H1 (cell line): ENCODE measurements at regions not wholly inside any gene's neighbourhood (a gene's known extent, or its start where the extent isn't known, plus 50 kb on each side); places are given as distances from the start of the nearest gene placed in this dataset.

Experiments used
- BCL11A ChIP-seq, 2 experiments: IDR thresholded peaks; one replicate each; pipeline ENCODE4 v1.6.1; 2011; ENCODE audit warnings: low read depth in 2 of 2, low read length in 2 of 2, mild to moderate bottlenecking in 2 of 2
- CBX5 ChIP-seq: fragments of 300-800, 300-1000 bp; sonication (generic); IDR thresholded peaks from 2 replicates; pipeline ENCODE4 v1.7.1; 2016; ENCODE audit warnings: antibody characterized with exemption, low read length, low read depth
- CHD2 ChIP-seq: IDR thresholded peaks from 2 replicates; pipeline ENCODE4 v1.6.1; 2012; ENCODE audit warnings: low read length, improper control_type of control experiment
- EZH2 ChIP-seq: fragments of 200-600 bp; sonication (generic); IDR thresholded peaks from 2 replicates; pipeline ENCODE4 v1.7.1; 2012; ENCODE audit warnings: low read depth, mild to moderate bottlenecking, moderate library complexity, low read length, inconsistent platforms; ENCODE audit not compliant: severe bottlenecking
- GTF2F1 ChIP-seq: IDR thresholded peaks from 2 replicates; pipeline ENCODE4 v1.6.1; 2012; ENCODE audit warnings: low read depth, low read length, improper control_type of control experiment, borderline replicate concordance
- POLR2A ChIP-seq, 2 experiments: IDR thresholded peaks; 1 replicate in 1 of 2; 2 replicates in 1 of 2; pipeline ENCODE4 v1.6.1; 2011; ENCODE audit warnings: low read depth in 2 of 2, low read length in 2 of 2, mild to moderate bottlenecking in 2 of 2; ENCODE audit errors: control extremely low read depth in 1 of 2
- POLR2AphosphoS5 ChIP-seq: IDR thresholded peaks from 2 replicates; pipeline ENCODE4 v1.6.1; 2011; ENCODE audit warnings: low read depth, low read length
- POU5F1 ChIP-seq: IDR thresholded peaks from 2 replicates; pipeline ENCODE4 v1.6.1; 2011; ENCODE audit warnings: low read depth, mild to moderate bottlenecking, low read length, moderate library complexity
- RFX5 ChIP-seq: IDR thresholded peaks from 2 replicates; pipeline ENCODE4 v1.6.1; 2011; ENCODE audit warnings: low read depth, low read length, improper control_type of control experiment, borderline replicate concordance
- SIN3A ChIP-seq, 2 experiments: IDR thresholded peaks in 1 of 2; conservative IDR thresholded peaks in 1 of 2; 2 replicates each; pipeline ENCODE4 v1.6.1; 2011 to 2012; ENCODE audit warnings: low read length in 2 of 2, improper control_type of control experiment in 1 of 2, low read depth in 1 of 2, mild to moderate bottlenecking in 1 of 2
- TAF1 ChIP-seq: IDR thresholded peaks from 2 replicates; pipeline ENCODE4 v1.6.1; 2011; ENCODE audit warnings: mild to moderate bottlenecking, low read depth, low read length
- TF ChIP-seq, protein P1 (sequence below): IDR thresholded peaks from 2 replicates; pipeline ENCODE4 v1.6.1; 2012; ENCODE audit warnings: inconsistent platforms
- TF ChIP-seq, protein P2 (sequence below), 3 experiments: IDR thresholded peaks; 1 replicate in 2 of 3; 2 replicates in 1 of 3; pipeline versions ENCODE4 v1.5.1 to v1.6.1; 2011; ENCODE audit warnings: low read length in 3 of 3, mild to moderate bottlenecking in 3 of 3, inconsistent platforms in 2 of 3, low read depth in 1 of 3, moderate library complexity in 1 of 3; ENCODE audit not compliant: insufficient read depth in 1 of 3; ENCODE audit errors: control extremely low read depth in 1 of 3

DNA sequence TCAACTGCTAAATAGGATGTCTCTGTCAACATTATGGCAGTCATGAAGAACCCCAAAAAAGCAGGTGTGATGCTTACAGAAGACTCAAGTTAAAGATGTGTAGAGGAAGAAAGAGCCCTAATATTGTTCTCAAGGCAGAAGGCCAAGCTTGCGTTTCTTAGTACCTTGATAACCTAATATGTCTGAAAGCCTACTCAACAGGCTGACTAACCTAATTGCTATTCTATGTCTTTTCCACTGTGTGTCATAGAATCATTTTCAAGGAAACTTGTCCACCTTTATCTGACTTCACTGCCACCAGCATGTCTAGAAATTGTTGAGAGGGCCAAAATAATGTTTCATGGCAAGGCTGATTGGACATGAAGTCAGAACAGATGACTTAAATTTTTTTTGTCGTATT is 373.2 kb downstream of the BTG1 start:
- TF ChIP-seq POLR2A (IDR thresholded peaks at IDR 0.05; ENCODE audit: control extremely low read depth in 1 of 2, low read depth in 2 of 2, low read length in 2 of 2), result no peak
- no peak for TF ChIP-seq EZH2
- TF ChIP-seq, protein P1, sequence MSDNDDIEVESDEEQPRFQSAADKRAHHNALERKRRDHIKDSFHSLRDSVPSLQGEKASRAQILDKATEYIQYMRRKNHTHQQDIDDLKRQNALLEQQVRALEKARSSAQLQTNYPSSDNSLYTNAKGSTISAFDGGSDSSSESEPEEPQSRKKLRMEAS, result no peak
- TF ChIP-seq SIN3A (conservative IDR thresholded peaks at IDR 0.05 in 1 of 2, IDR thresholded peaks at IDR 0.05 in 1 of 2; ENCODE audit: low read depth in 1 of 2, low read length in 2 of 2), result no peak
- no peak for TF ChIP-seq CHD2
- no peak for TF ChIP-seq CBX5
- no peak for TF ChIP-seq TAF1
- no peak for TF ChIP-seq RFX5
- TF ChIP-seq, protein P2, sequence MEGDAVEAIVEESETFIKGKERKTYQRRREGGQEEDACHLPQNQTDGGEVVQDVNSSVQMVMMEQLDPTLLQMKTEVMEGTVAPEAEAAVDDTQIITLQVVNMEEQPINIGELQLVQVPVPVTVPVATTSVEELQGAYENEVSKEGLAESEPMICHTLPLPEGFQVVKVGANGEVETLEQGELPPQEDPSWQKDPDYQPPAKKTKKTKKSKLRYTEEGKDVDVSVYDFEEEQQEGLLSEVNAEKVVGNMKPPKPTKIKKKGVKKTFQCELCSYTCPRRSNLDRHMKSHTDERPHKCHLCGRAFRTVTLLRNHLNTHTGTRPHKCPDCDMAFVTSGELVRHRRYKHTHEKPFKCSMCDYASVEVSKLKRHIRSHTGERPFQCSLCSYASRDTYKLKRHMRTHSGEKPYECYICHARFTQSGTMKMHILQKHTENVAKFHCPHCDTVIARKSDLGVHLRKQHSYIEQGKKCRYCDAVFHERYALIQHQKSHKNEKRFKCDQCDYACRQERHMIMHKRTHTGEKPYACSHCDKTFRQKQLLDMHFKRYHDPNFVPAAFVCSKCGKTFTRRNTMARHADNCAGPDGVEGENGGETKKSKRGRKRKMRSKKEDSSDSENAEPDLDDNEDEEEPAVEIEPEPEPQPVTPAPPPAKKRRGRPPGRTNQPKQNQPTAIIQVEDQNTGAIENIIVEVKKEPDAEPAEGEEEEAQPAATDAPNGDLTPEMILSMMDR (IDR thresholded peaks at IDR 0.05; ENCODE audit: control extremely low read depth in 1 of 3, insufficient read depth in 1 of 3, low read depth in 1 of 3, low read length in 3 of 3), result no peak
- no peak for TF ChIP-seq POLR2AphosphoS5
- TF ChIP-seq BCL11A (IDR thresholded peaks at IDR 0.05; ENCODE audit: low read depth in 2 of 2, low read length in 2 of 2), result no peak
- TF ChIP-seq POU5F1, result no peak
- no peak for TF ChIP-seq GTF2F1
